WTC11 (cell line): ENCODE measurements at regions not wholly inside any gene's neighbourhood (a gene's known extent, or its start where the extent isn't known, plus 50 kb on each side); places are given as distances from the start of the nearest gene placed in this dataset.

Experiments
- ATAC-seq: fragments of 200-7000 bp; cut with Tn5 transposase; 2 replicates; pipeline ENCODE4 v1.10.0; 2021; ENCODE audit warnings: mild to moderate bottlenecking, moderate library complexity
- CTCF ChIA-PET: fragments of 300-600 bp; sonication (Branson Sonifier 250); formaldehyde crosslinking; loops from one replicate; lab custom pipeline; 2021; ENCODE audit warnings: antibody characterized with exemption; lab: Charles Lee
- POLR2A ChIA-PET: fragments of 350-600 bp; sonication (Branson Sonifier 250); formaldehyde crosslinking; loops from one replicate; lab custom pipeline; 2021; ENCODE audit warnings: antibody characterized with exemption; lab: Charles Lee
- DNase-seq: peaks from one replicate; pipeline ENCODE4 v3.0.0; 2021; ENCODE audit warnings: low spot score
- H3K27ac Mint-ChIP-seq: 2 replicates; pipeline ENCODE4 v1.8.0; 2021; ENCODE audit warnings: mixed read lengths
- H3K27me3 Mint-ChIP-seq: 2 replicates; pipeline ENCODE4 v1.8.0; 2021; ENCODE audit warnings: low read depth, mild to moderate bottlenecking, moderate library complexity, mixed read lengths
- H3K36me3 Mint-ChIP-seq: 2 replicates; pipeline ENCODE4 v1.8.0; 2021; ENCODE audit warnings: mixed read lengths
- H3K4me1 Mint-ChIP-seq: 2 replicates; pipeline ENCODE4 v1.8.0; 2022; ENCODE audit warnings: mixed read lengths
- H3K4me3 Mint-ChIP-seq: 2 replicates; pipeline ENCODE4 v1.8.0; 2021; ENCODE audit warnings: mild to moderate bottlenecking, moderate library complexity, mixed read lengths
- H3K9me3 Mint-ChIP-seq: 2 replicates; pipeline ENCODE4 v1.8.0; 2021; ENCODE audit warnings: mixed read lengths
- FOXP1 ChIP-seq: sonication (generic); formaldehyde crosslinking; IDR thresholded peaks from 2 replicates; pipeline ENCODE4 v1.8.0; 2022; ENCODE audit warnings: missing genetic modification reagents, mild to moderate bottlenecking, moderate library complexity, borderline replicate concordance
- GABPB1 ChIP-seq: sonication (generic); formaldehyde crosslinking; IDR thresholded peaks from 2 replicates; pipeline ENCODE4 v1.8.1; 2023; ENCODE audit warnings: mild to moderate bottlenecking, missing genetic modification reagents
- RELA ChIP-seq: sonication (generic); formaldehyde crosslinking; IDR thresholded peaks from 2 replicates; pipeline ENCODE4 v1.8.1; 2022; ENCODE audit warnings: missing genetic modification reagents, mild to moderate bottlenecking, borderline replicate concordance
- TCF7 ChIP-seq: sonication (generic); formaldehyde crosslinking; IDR thresholded peaks from 2 replicates; pipeline ENCODE4 v1.8.0; 2022; ENCODE audit warnings: mild to moderate bottlenecking, low read depth, missing genetic modification reagents, moderate library complexity
- ZNF317 ChIP-seq: sonication (generic); formaldehyde crosslinking; IDR thresholded peaks from 2 replicates; pipeline ENCODE4 v1.8.1; 2023; ENCODE audit warnings: low read depth, mild to moderate bottlenecking, moderate library complexity, missing genetic modification reagents, borderline replicate concordance
- TF ChIP-seq, protein P1 (sequence below): sonication (generic); formaldehyde crosslinking; IDR thresholded peaks from 2 replicates; pipeline ENCODE4 v1.8.1; 2023; ENCODE audit warnings: mild to moderate bottlenecking, missing genetic modification reagents, moderate library complexity
- TF ChIP-seq, protein P2 (sequence below): sonication (generic); formaldehyde crosslinking; IDR thresholded peaks from 2 replicates; pipeline ENCODE4 v1.8.1; 2022; ENCODE audit warnings: mild to moderate bottlenecking, missing genetic modification reagents, moderate library complexity, borderline replicate concordance
- TF ChIP-seq, protein P3 (sequence below): fragments of 200-600 bp; IDR thresholded peaks from 2 replicates; pipeline ENCODE4 v1.8.0; 2022; ENCODE audit warnings: antibody characterized with exemption
- TF ChIP-seq, protein P4 (sequence below): sonication (generic); formaldehyde crosslinking; IDR thresholded peaks from 2 replicates; pipeline ENCODE4 v1.8.1; 2023; ENCODE audit warnings: mild to moderate bottlenecking, moderate library complexity, missing genetic modification reagents

DNA sequence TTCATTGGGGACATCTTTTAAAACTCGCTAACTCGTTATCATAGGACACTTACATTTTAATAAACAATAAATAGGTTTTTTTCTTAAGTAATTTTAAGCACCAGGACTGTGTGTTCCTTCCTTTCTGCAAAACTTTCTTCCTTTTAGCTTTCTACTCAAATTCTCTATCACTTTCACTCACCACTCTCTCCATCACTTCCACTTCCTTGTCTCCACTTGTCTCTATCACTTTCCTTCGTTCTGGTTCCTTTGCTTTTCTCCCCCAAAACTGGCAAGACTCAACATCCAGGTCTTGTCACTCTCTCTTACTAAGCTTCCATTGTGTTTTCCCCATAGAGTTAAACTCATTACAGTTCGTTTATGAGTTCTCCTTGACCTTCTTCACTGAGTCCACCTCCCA lies 99.0 kb downstream of the ZPLD1 start:
- ChIA-PET CTCF (no interaction called here), POLR2A (no interaction called here)
- Mint-ChIP-seq H3K27ac (no peak overlapping the region), H3K4me1 (0 out of 2 replicates have a peak, but pooled peaks cover 3% of the 10 kb centered on the region), H3K27me3 (no peaks in the 10 kb centered on the region), H3K9me3 (no peaks in the 10 kb centered on the region), H3K4me3 (no peak overlapping the region), H3K36me3 (no peaks in the 10 kb centered on the region)
- ATAC-seq (no peak), DNase-seq (no peak)
- TF ChIP-seq, protein P1, sequence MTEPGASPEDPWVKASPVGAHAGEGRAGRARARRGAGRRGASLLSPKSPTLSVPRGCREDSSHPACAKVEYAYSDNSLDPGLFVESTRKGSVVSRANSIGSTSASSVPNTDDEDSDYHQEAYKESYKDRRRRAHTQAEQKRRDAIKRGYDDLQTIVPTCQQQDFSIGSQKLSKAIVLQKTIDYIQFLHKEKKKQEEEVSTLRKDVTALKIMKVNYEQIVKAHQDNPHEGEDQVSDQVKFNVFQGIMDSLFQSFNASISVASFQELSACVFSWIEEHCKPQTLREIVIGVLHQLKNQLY (CRISPR knock-in tag), result no peak
- TF ChIP-seq, protein P2, sequence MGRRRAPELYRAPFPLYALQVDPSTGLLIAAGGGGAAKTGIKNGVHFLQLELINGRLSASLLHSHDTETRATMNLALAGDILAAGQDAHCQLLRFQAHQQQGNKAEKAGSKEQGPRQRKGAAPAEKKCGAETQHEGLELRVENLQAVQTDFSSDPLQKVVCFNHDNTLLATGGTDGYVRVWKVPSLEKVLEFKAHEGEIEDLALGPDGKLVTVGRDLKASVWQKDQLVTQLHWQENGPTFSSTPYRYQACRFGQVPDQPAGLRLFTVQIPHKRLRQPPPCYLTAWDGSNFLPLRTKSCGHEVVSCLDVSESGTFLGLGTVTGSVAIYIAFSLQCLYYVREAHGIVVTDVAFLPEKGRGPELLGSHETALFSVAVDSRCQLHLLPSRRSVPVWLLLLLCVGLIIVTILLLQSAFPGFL, result no peak
- TF ChIP-seq RELA (CRISPR knock-in tag) (no peak), GABPB1 (CRISPR knock-in tag) (no peak), FOXP1 (CRISPR knock-in tag) (no peak), ZNF317 (CRISPR knock-in tag) (no peak)
- TF ChIP-seq, protein P3, sequence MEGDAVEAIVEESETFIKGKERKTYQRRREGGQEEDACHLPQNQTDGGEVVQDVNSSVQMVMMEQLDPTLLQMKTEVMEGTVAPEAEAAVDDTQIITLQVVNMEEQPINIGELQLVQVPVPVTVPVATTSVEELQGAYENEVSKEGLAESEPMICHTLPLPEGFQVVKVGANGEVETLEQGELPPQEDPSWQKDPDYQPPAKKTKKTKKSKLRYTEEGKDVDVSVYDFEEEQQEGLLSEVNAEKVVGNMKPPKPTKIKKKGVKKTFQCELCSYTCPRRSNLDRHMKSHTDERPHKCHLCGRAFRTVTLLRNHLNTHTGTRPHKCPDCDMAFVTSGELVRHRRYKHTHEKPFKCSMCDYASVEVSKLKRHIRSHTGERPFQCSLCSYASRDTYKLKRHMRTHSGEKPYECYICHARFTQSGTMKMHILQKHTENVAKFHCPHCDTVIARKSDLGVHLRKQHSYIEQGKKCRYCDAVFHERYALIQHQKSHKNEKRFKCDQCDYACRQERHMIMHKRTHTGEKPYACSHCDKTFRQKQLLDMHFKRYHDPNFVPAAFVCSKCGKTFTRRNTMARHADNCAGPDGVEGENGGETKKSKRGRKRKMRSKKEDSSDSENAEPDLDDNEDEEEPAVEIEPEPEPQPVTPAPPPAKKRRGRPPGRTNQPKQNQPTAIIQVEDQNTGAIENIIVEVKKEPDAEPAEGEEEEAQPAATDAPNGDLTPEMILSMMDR, result no peak
- TF ChIP-seq, protein P4, sequence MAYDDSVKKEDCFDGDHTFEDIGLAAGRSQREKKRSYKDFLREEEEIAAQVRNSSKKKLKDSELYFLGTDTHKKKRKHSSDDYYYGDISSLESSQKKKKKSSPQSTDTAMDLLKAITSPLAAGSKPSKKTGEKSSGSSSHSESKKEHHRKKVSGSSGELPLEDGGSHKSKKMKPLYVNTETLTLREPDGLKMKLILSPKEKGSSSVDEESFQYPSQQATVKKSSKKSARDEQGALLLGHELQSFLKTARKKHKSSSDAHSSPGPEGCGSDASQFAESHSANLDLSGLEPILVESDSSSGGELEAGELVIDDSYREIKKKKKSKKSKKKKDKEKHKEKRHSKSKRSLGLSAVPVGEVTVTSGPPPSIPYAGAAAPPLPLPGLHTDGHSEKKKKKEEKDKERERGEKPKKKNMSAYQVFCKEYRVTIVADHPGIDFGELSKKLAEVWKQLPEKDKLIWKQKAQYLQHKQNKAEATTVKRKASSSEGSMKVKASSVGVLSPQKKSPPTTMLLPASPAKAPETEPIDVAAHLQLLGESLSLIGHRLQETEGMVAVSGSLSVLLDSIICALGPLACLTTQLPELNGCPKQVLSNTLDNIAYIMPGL, result no peak

DNA sequence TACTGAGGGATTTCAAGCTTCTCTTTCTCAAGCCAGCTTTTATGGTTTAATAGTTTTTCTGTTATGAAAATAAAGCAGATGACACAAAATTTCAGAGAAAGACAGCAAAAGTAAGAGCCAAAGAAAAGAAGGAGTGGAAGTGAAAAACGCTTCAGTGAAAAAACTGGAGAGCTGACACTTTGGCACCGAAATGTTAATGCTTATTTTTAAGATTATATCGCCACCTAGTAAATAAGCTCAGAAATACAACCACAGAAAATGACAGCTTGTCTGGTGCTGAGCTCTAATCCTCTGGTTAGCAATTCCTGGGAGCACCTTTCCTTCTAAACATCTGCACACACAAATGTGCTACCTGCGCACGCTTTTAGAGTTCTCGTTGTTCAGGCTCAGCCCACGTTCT lies 101.6 kb downstream of the ZPLD1 start:
- TF ChIP-seq TCF7 (CRISPR knock-in tag), result no peak
- TF ChIP-seq, protein P3, result peak; percentile 15; the same call in 1 of the 2 replicates
- DNase-seq, result no peak
- H3K36me3 Mint-ChIP-seq, result no peaks in the 10 kb centered on the region
- ATAC-seq, result peak; percentile 68
- H3K4me3 Mint-ChIP-seq, result no peak overlapping the region
- POLR2A ChIA-PET, result no interaction called here
- no peaks in the 10 kb centered on the region for H3K27me3 Mint-ChIP-seq
- H3K27ac Mint-ChIP-seq, result no peak overlapping the region
- CTCF ChIA-PET, result interaction anchor here (0.6 to 4.2 kb wide), 23 partner anchors 12 to 729 kb away, joined by 3 to 95 read pairs (median 4); partner anchors contain the start of gene NFKBIZ
- no peaks in the 10 kb centered on the region for H3K4me1 Mint-ChIP-seq
- H3K9me3 Mint-ChIP-seq, result no peaks in the 10 kb centered on the region

DNA sequence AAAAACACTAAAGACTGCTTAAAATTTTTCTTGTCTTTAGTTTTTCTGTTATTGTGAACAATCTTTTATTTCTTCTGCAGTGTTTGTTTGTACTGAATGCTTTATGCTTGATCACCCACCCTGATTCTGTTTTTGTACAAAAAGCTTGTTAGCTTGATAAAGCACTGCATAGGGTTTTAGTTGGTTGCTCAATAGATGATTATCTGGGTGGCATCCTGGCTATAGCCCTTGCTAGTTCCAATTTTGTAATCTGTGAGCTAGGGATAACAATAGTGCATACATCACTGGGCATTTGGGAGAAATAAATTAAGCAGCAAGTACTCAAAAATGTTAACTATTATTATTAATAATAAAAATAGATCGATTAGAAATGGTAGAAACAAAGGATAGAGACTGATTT lies 102.3 kb downstream of the ZPLD1 start:
- H3K4me1 Mint-ChIP-seq, result no peaks in the 10 kb centered on the region
- H3K36me3 Mint-ChIP-seq, result no peaks in the 10 kb centered on the region
- TF ChIP-seq, protein P2, result no peak
- TF ChIP-seq, all 79 proteins: peak for 0
- Mint-ChIP-seq H3K27ac (no peak overlapping the region), H3K9me3 (no peaks in the 10 kb centered on the region), H3K4me3 (no peak overlapping the region), H3K27me3 (no peaks in the 10 kb centered on the region)
- DNase-seq (no peak), ATAC-seq (no peak)
- ChIA-PET CTCF (interaction anchor here (0.6 to 4.2 kb wide), 20 partner anchors 43 to 729 kb away, joined by 3 to 95 read pairs (median 4); partner anchors contain the start of gene NFKBIZ), POLR2A (no interaction called here)
